Stomach (tissue), 4 donors: ENCODE measurements at regions not wholly inside any gene's neighbourhood (a gene's known extent, or its start where the extent isn't known, plus 50 kb on each side); places are given as distances from the start of the nearest gene placed in this dataset.

Source experiments
- POLR2A ChIP-seq, 4 donors: fragments of 450-650 bp; IDR thresholded peaks; one replicate each; pipeline ENCODE4 v1.6.1; 2016; ENCODE audit warnings: antibody characterized with exemption in 4 of 4, control low read depth in 2 of 4, mild to moderate bottlenecking in 1 of 4, moderate library complexity in 1 of 4
- TF ChIP-seq, protein P1 (sequence below), 7 experiments: fragments of 450-650 bp in 4 of 7; fragments of 200-600 bp in 3 of 7; sonication (generic) in 3 of 7; IDR thresholded peaks; one replicate each; pipeline ENCODE4 v1.5.1; 2016 to 2019; ENCODE audit warnings: antibody characterized with exemption in 7 of 7, control low read depth in 2 of 7, mild to moderate bottlenecking in 1 of 7

DNA sequence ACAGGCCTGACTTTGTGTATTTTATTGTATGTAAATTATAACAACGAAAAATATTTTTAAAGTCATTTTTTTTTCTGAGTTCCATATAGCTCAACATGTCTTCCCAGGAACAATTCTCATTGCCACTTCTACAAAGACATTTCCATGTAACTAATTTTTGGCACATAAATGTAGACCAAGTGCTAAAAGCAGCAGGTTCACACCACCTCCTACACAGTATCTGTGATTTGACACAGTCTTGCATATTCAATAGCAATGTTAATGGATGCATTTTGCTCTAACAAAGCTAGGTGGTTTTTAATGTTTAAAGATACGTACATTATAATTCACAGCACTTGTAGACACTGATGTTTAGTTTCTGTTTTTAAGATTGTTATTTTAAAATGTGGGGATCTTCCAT, 346.5 kb downstream of the GPAM start:
- TF ChIP-seq, protein P1, sequence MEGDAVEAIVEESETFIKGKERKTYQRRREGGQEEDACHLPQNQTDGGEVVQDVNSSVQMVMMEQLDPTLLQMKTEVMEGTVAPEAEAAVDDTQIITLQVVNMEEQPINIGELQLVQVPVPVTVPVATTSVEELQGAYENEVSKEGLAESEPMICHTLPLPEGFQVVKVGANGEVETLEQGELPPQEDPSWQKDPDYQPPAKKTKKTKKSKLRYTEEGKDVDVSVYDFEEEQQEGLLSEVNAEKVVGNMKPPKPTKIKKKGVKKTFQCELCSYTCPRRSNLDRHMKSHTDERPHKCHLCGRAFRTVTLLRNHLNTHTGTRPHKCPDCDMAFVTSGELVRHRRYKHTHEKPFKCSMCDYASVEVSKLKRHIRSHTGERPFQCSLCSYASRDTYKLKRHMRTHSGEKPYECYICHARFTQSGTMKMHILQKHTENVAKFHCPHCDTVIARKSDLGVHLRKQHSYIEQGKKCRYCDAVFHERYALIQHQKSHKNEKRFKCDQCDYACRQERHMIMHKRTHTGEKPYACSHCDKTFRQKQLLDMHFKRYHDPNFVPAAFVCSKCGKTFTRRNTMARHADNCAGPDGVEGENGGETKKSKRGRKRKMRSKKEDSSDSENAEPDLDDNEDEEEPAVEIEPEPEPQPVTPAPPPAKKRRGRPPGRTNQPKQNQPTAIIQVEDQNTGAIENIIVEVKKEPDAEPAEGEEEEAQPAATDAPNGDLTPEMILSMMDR (IDR thresholded peaks at IDR 0.05) = no peak
- TF ChIP-seq POLR2A (IDR thresholded peaks at IDR 0.05) = no peak
